ENCODE measurements at regions not wholly inside any gene's neighbourhood (a gene's known extent, or its start where the extent isn't known, plus 50 kb on each side); places are given as distances from the start of the nearest gene placed in this dataset.
A peak's percentile ranks its signal among the peaks of the same experiment; 100 is the strongest.

- DNase-seq, result no peak
- no peak overlapping the region for H3K4me3 ChIP-seq (ENCODE audit: low read length)
- H3K27ac Mint-ChIP-seq, result peak overlapping the region in 1 of 8 donors; percentile 49
- peaks cover 0 to 5% (median 2%) of the 10 kb centered on the region in 5 donors for H3K9me3 Mint-ChIP-seq
- H3K36me3 ChIP-seq (ENCODE audit: insufficient read depth, low read length), result no peaks in the 10 kb centered on the region
- no peak overlapping the region for H3K27ac ChIP-seq (ENCODE audit: low read depth, low read length)
- peaks cover 12% of the 10 kb centered on the region for H3K4me1 ChIP-seq (ENCODE audit: insufficient read depth, low read length)
- no peaks in the 10 kb centered on the region for H3K9me3 ChIP-seq (ENCODE audit: low read length)
- no peaks in the 10 kb centered on the region for H3K4me1 Mint-ChIP-seq
- H3K4me3 Mint-ChIP-seq, result no peak overlapping the region
- no peaks in the 10 kb centered on the region for H3K27me3 ChIP-seq (ENCODE audit: insufficient read depth, low read length, poor library complexity, severe bottlenecking)
- CTCF ChIA-PET, result no interaction called here
- H3K27me3 Mint-ChIP-seq, result peaks cover 2 to 36% of the 10 kb centered on the region in 2 donors
- POLR2A ChIA-PET, result no interaction called here
- no peaks in the 10 kb centered on the region for H3K36me3 Mint-ChIP-seq
Observed at GRCh38 chr5:56490971-56491468, 257.9 kb upstream of the ANKRD55 start.

GRCh38 chr5:56489272-56489671 lies 256.1 kb upstream of the ANKRD55 start:
- POLR2A ChIA-PET, result no interaction called here
- no peak for DNase-seq
- no peak overlapping the region for H3K4me3 Mint-ChIP-seq

GRCh38 chr5:56487528-56488115 lies 254.5 kb upstream of the ANKRD55 start:
- no peaks in the 10 kb centered on the region for H3K27me3 ChIP-seq (ENCODE audit: insufficient read depth, low read length, poor library complexity, severe bottlenecking)
- Mint-ChIP-seq H3K27me3 (peaks cover 4 to 40% of the 10 kb centered on the region in 2 donors), H3K27ac (no peak overlapping the region), H3K36me3 (no peaks in the 10 kb centered on the region), H3K4me3 (no peak overlapping the region), H3K4me1 (no peaks in the 10 kb centered on the region), H3K9me3 (peaks cover 0 to 5% (median 2%) of the 10 kb centered on the region in 5 donors)
- no peak overlapping the region for H3K4me3 ChIP-seq (ENCODE audit: low read length)
- H3K9me3 ChIP-seq (ENCODE audit: low read length), result no peaks in the 10 kb centered on the region
- H3K27ac ChIP-seq (ENCODE audit: low read depth, low read length), result no peak overlapping the region
- H3K4me1 ChIP-seq (ENCODE audit: insufficient read depth, low read length), result peaks cover 12% of the 10 kb centered on the region
- no peak for DNase-seq
- H3K36me3 ChIP-seq (ENCODE audit: insufficient read depth, low read length), result no peaks in the 10 kb centered on the region
- ChIA-PET POLR2A (no interaction called here), CTCF (no interaction called here)

More at GRCh38 chr5:56489272-56489671, 256.1 kb upstream of the ANKRD55 start:
- peaks cover 6 to 30% of the 10 kb centered on the region in 2 donors for H3K27me3 Mint-ChIP-seq
- Histone ChIP-seq H3K4me1 (ENCODE audit: insufficient read depth, low read length) (peaks cover 12% of the 10 kb centered on the region), H3K27ac (ENCODE audit: low read depth, low read length) (no peak overlapping the region), H3K4me3 (ENCODE audit: low read length) (no peak overlapping the region), H3K36me3 (ENCODE audit: insufficient read depth, low read length) (no peaks in the 10 kb centered on the region), H3K9me3 (ENCODE audit: low read length) (no peaks in the 10 kb centered on the region), H3K27me3 (ENCODE audit: insufficient read depth, low read length, poor library complexity, severe bottlenecking) (no peaks in the 10 kb centered on the region)
- H3K9me3 Mint-ChIP-seq, result peaks cover 0 to 5% (median 2%) of the 10 kb centered on the region in 5 donors
- H3K27ac Mint-ChIP-seq, result no peak overlapping the region
- CTCF ChIA-PET, result no interaction called here
- no peaks in the 10 kb centered on the region for H3K4me1 Mint-ChIP-seq
- no peaks in the 10 kb centered on the region for H3K36me3 Mint-ChIP-seq

GRCh38 chr5:56482363-56482762 lies 249.2 kb upstream of the ANKRD55 start:
- Mint-ChIP-seq H3K9me3 (peaks cover 0 to 3% (median 0%) of the 10 kb centered on the region in 5 donors), H3K36me3 (no peaks in the 10 kb centered on the region), H3K27me3 (peaks cover 8 to 45% of the 10 kb centered on the region in 2 donors), H3K27ac (peak overlapping the region in 6 of 8 donors; percentile 71 to 93 (median 87)), H3K4me3 (peak overlapping the region in 6 of 7 donors; percentile 79 to 88 (median 85)), H3K4me1 (peaks cover 21 to 39% (median 35%) of the 10 kb centered on the region in 3 donors)
- POLR2A ChIA-PET, result no interaction called here
- Histone ChIP-seq H3K4me1 (ENCODE audit: insufficient read depth, low read length) (peaks cover 32% of the 10 kb centered on the region), H3K36me3 (ENCODE audit: insufficient read depth, low read length) (no peaks in the 10 kb centered on the region), H3K9me3 (ENCODE audit: low read length) (no peaks in the 10 kb centered on the region), H3K4me3 (ENCODE audit: low read length) (no peak overlapping the region), H3K27ac (ENCODE audit: low read depth, low read length) (no peak overlapping the region), H3K27me3 (ENCODE audit: insufficient read depth, low read length, poor library complexity, severe bottlenecking) (no peaks in the 10 kb centered on the region)
- CTCF ChIA-PET, result no interaction called here
- no peak for DNase-seq

GRCh38 chr5:56481428-56482357 lies 248.6 kb upstream of the ANKRD55 start:
- Mint-ChIP-seq H3K4me1 (peaks cover 21 to 40% (median 35%) of the 10 kb centered on the region in 3 donors), H3K4me3 (peak overlapping the region; percentile 79 to 91 (median 87)), H3K27ac (peak overlapping the region; percentile 71 to 93 (median 87)), H3K36me3 (no peaks in the 10 kb centered on the region), H3K9me3 (peaks cover 0 to 2% (median 0%) of the 10 kb centered on the region in 5 donors), H3K27me3 (peaks cover 8 to 42% of the 10 kb centered on the region in 2 donors)
- peaks cover 36% of the 10 kb centered on the region for H3K4me1 ChIP-seq (ENCODE audit: insufficient read depth, low read length)
- H3K36me3 ChIP-seq (ENCODE audit: insufficient read depth, low read length), result no peaks in the 10 kb centered on the region
- H3K27ac ChIP-seq (ENCODE audit: low read depth, low read length), result peak overlapping the region; percentile 32
- ChIA-PET CTCF (interaction anchor here (1.6 kb wide), 1 partner anchor 356 kb away, joined by 4 read pairs; no protein-coding TSS in a partner anchor), POLR2A (no interaction called here)
- DNase-seq, result peak in 1 of 5 donors; percentile 23
- H3K27me3 ChIP-seq (ENCODE audit: insufficient read depth, low read length, poor library complexity, severe bottlenecking), result no peaks in the 10 kb centered on the region
- no peaks in the 10 kb centered on the region for H3K9me3 ChIP-seq (ENCODE audit: low read length)
- H3K4me3 ChIP-seq (ENCODE audit: low read length), result peak overlapping the region; percentile 73

GRCh38 chr5:56480705-56481427 lies 247.7 kb upstream of the ANKRD55 start:
- Mint-ChIP-seq H3K9me3 (no peaks in the 10 kb centered on the region), H3K4me3 (peak overlapping the region; percentile 79 to 91 (median 87)), H3K27me3 (peaks cover 8 to 40% of the 10 kb centered on the region in 2 donors), H3K4me1 (peaks cover 21 to 47% (median 35%) of the 10 kb centered on the region in 3 donors), H3K27ac (peak overlapping the region; percentile 71 to 97 (median 90)), H3K36me3 (no peaks in the 10 kb centered on the region)
- ChIA-PET CTCF (interaction anchor here (1.6 to 2.4 kb wide), 2 partner anchors 11 to 357 kb away, joined by 4 to 6 read pairs; no protein-coding TSS in a partner anchor), POLR2A (no interaction called here)
- peak overlapping the region; percentile 32 for H3K27ac ChIP-seq (ENCODE audit: low read depth, low read length)
- no peaks in the 10 kb centered on the region for H3K9me3 ChIP-seq (ENCODE audit: low read length)
- peaks cover 36% of the 10 kb centered on the region for H3K4me1 ChIP-seq (ENCODE audit: insufficient read depth, low read length)
- no peaks in the 10 kb centered on the region for H3K36me3 ChIP-seq (ENCODE audit: insufficient read depth, low read length)
- peak overlapping the region; percentile 73 for H3K4me3 ChIP-seq (ENCODE audit: low read length)
- H3K27me3 ChIP-seq (ENCODE audit: insufficient read depth, low read length, poor library complexity, severe bottlenecking), result no peaks in the 10 kb centered on the region
- DNase-seq, result peak in 2 of 5 donors; percentile 14 to 28

GRCh38 chr5:56480078-56480704 lies 247.1 kb upstream of the ANKRD55 start:
- Mint-ChIP-seq H3K9me3 (no peaks in the 10 kb centered on the region), H3K4me1 (peaks cover 21 to 48% (median 35%) of the 10 kb centered on the region in 3 donors), H3K36me3 (no peaks in the 10 kb centered on the region), H3K27me3 (peaks cover 8 to 40% of the 10 kb centered on the region in 2 donors), H3K4me3 (peak overlapping the region; percentile 64 to 84 (median 75)), H3K27ac (peak overlapping the region in 7 of 8 donors; percentile 41 to 97 (median 85))
- CTCF ChIA-PET, result interaction anchor here (1.6 to 2.4 kb wide), 2 partner anchors 10 to 357 kb away, joined by 4 to 6 read pairs; no protein-coding TSS in a partner anchor
- Histone ChIP-seq H3K27me3 (ENCODE audit: insufficient read depth, low read length, poor library complexity, severe bottlenecking) (no peaks in the 10 kb centered on the region), H3K4me1 (ENCODE audit: insufficient read depth, low read length) (peaks cover 36% of the 10 kb centered on the region), H3K4me3 (ENCODE audit: low read length) (peak overlapping the region; percentile 52), H3K36me3 (ENCODE audit: insufficient read depth, low read length) (no peaks in the 10 kb centered on the region), H3K9me3 (ENCODE audit: low read length) (no peaks in the 10 kb centered on the region), H3K27ac (ENCODE audit: low read depth, low read length) (no peak overlapping the region)
- POLR2A ChIA-PET, result no interaction called here
- peak in 1 of 5 donors; percentile 13 for DNase-seq
